ENCODE measurements at regions not wholly inside any gene's neighbourhood (a gene's known extent, or its start where the extent isn't known, plus 50 kb on each side); places are given as distances from the start of the nearest gene placed in this dataset.

- Histone ChIP-seq H3K18ac (ENCODE audit: low read depth, low read length) (no peak overlapping the region), H3K27ac (ENCODE audit: insufficient read depth, low read length) (no peak overlapping the region), H3K4me2 (ENCODE audit: low read depth, low read length) (no peak overlapping the region), H4K20me1 (ENCODE audit: insufficient read depth, low read length) (no peaks in the 10 kb centered on the region), H4K8ac (ENCODE audit: low read depth in 2 of 2, low read length in 2 of 2) (no peak overlapping the region), H3K4me3 (ENCODE audit: insufficient read depth, low read depth, low read length) (no peak overlapping the region), H2BK15ac (ENCODE audit: low read depth, low read length) (no peak overlapping the region), H4K5ac (ENCODE audit: low read depth, low read length) (no peak overlapping the region), H3K9me3 (ENCODE audit: control insufficient read depth, insufficient read depth, low read length) (no peaks in the 10 kb centered on the region), H2AK9ac (replicated peaks; ENCODE audit: low read depth, low read length, poor library complexity) (no peak overlapping the region), H2BK5ac (ENCODE audit: low read depth, low read length, poor library complexity, severe bottlenecking) (no peak overlapping the region), H3K27me3 (ENCODE audit: control insufficient read depth, insufficient read depth, low read length) (peaks cover 8% of the 10 kb centered on the region), H2BK20ac (ENCODE audit: low read depth, low read length) (no peak overlapping the region), H2AK5ac (ENCODE audit: low read depth, low read length) (no peak overlapping the region), H3K36me3 (ENCODE audit: control insufficient read depth, insufficient read depth, low read length) (no peaks in the 10 kb centered on the region), H3K79me1 (ENCODE audit: low read depth in 1 of 2, low read length in 2 of 2) (no peaks in the 10 kb centered on the region), H3K4me1 (ENCODE audit: control insufficient read depth, insufficient read depth, low read length) (peaks cover 6% of the 10 kb centered on the region), H3K9me1 (ENCODE audit: insufficient read depth, low read length) (no peaks in the 10 kb centered on the region), H3K14ac (replicated peaks; ENCODE audit: low read depth, low read length) (no peak overlapping the region), H3K56ac (ENCODE audit: extremely low read depth, insufficient read depth, low read length) (no peak overlapping the region), H3K4ac (ENCODE audit: low read depth, low read length) (no peak overlapping the region), H3K9ac (ENCODE audit: low read depth, low read length) (no peak overlapping the region), H4K91ac (ENCODE audit: insufficient read depth, low read depth, low read length) (no peak overlapping the region), H3K23ac (ENCODE audit: low read depth, low read length) (no peak overlapping the region), H2BK120ac (ENCODE audit: low read depth, low read length) (no peak overlapping the region), H2AFZ (replicated peaks; ENCODE audit: low read length, poor library complexity) (no peak overlapping the region)
- TF ChIP-seq POLR2A (IDR thresholded peaks at IDR 0.05; ENCODE audit: low read depth, low read length) (no peak), MAZ (IDR thresholded peaks at IDR 0.05; ENCODE audit: borderline replicate concordance, low read depth, low read length) (no peak), CEBPB (IDR thresholded peaks at IDR 0.05; ENCODE audit: low read depth, low read length) (no peak), RFX5 (IDR thresholded peaks at IDR 0.05; ENCODE audit: low read depth, low read length) (no peak), BHLHE40 (IDR thresholded peaks at IDR 0.05; ENCODE audit: low read depth, low read length) (no peak), RCOR1 (IDR thresholded peaks at IDR 0.05; ENCODE audit: insufficient replicate concordance, low read length) (no peak), MXI1 (IDR thresholded peaks at IDR 0.05; ENCODE audit: borderline replicate concordance, low read depth, low read length) (no peak), RAD21 (IDR thresholded peaks at IDR 0.05; ENCODE audit: low read length) (no peak), CTCF (conservative IDR thresholded peaks at IDR 0.05; ENCODE audit: low read depth, low read length) (no peak), MAFK (IDR thresholded peaks at IDR 0.05; ENCODE audit: low read depth, low read length) (no peak), ELK1 (IDR thresholded peaks at IDR 0.05; ENCODE audit: borderline replicate concordance, low read depth, low read length) (no peak), NFE2L2 (IDR thresholded peaks at IDR 0.05; ENCODE audit: low read depth, low read length) (no peak), FOS (IDR thresholded peaks at IDR 0.05; ENCODE audit: low read depth, low read length) (no peak), CHD1 (IDR thresholded peaks at IDR 0.05; ENCODE audit: low read depth, low read length) (no peak), SMC3 (IDR thresholded peaks at IDR 0.05; ENCODE audit: low read depth, low read length) (no peak), USF2 (IDR thresholded peaks at IDR 0.05; ENCODE audit: low read depth, low read length) (no peak)
- in situ Hi-C loops (cut with MboI; ENCODE audit: low sequenced_read_pairs), result no loop called here
- WGBS, 2 experiments (ENCODE audit: extremely low coverage in 2 of 2, insufficient read length in 1 of 2), result 40% methylated on average over 1 of the region's 8 CpGs; no CpG with 5 or more reads in 1 of the 2 experiments
- peak; percentile 18 for DNase-seq
- intact Hi-C loops (cut with micrococcal nuclease), result loop anchor here (1.0 to 5.0 kb wide), 2 partner anchors 146 to 161 kb away; no protein-coding TSS in a partner anchor
- CTCF ChIA-PET, result interaction anchor here (1.4 to 1.5 kb wide), 2 partner anchors 8 to 147 kb away, joined by 5 to 6 read pairs; no protein-coding TSS in a partner anchor
- ATAC-seq (ENCODE audit: low read depth), result peak; percentile 52
- BruUV-seq (replicated peaks), result no TSS peak
- dilution Hi-C loops (cut with HindIII; ENCODE audit: low sequenced_read_pairs, unreplicated experiment), result no loop called here
- POLR2A ChIA-PET (ENCODE audit: unreplicated experiment), result no interaction called here
Observed at GRCh38 chr12:56840922-56841321, 77.8 kb downstream of the HSD17B6 start.
